ENCODE measurements at regions not wholly inside any gene's neighbourhood (a gene's known extent, or its start where the extent isn't known, plus 50 kb on each side); places are given as distances from the start of the nearest gene placed in this dataset.

DNA sequence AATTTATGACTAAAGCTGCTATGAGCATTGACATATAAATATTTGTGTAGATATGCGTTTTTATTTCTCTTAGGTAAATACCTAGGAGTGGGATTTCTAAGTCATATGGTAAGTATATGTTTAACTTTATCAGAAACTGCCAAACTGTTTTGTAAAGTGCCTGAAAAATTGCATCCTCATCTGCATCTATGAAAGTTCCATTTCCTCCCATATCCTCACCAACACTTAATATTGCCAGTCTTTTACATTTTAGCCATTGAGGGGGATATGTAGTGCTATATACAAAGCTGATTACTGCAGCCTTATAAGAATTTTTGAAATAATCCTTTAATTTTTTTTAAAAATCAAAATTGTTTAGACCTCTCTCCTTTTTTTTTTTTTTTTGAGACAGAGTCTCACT lies 123.1 kb upstream of the SPRY4 start:
- DNase-seq = no peak
- intact Hi-C loops (cut with DNase I; ENCODE audit: low total_unique reads) = no loop called here
- Histone ChIP-seq H3K27ac (no peak overlapping the region), H3K36me3 (no peaks in the 10 kb centered on the region), H3K9me3 (peaks cover 0 to 20% (median 5%) of the 10 kb centered on the region in 8 donors), H3K4me3 (no peak overlapping the region), H3K4me1 (peaks cover 0 to 13% (median 0%) of the 10 kb centered on the region in 6 donors), H3K27me3 (replicated peaks in 1 of 7) (no peaks in the 10 kb centered on the region)
- 89 to 98% (median 94%) methylated on average over 1 of the region's 1 CpG for WGBS, 5 donors
- TF ChIP-seq POLR2AphosphoS5 (IDR thresholded peaks at IDR 0.05) = no peak
- TF ChIP-seq, protein P1, sequence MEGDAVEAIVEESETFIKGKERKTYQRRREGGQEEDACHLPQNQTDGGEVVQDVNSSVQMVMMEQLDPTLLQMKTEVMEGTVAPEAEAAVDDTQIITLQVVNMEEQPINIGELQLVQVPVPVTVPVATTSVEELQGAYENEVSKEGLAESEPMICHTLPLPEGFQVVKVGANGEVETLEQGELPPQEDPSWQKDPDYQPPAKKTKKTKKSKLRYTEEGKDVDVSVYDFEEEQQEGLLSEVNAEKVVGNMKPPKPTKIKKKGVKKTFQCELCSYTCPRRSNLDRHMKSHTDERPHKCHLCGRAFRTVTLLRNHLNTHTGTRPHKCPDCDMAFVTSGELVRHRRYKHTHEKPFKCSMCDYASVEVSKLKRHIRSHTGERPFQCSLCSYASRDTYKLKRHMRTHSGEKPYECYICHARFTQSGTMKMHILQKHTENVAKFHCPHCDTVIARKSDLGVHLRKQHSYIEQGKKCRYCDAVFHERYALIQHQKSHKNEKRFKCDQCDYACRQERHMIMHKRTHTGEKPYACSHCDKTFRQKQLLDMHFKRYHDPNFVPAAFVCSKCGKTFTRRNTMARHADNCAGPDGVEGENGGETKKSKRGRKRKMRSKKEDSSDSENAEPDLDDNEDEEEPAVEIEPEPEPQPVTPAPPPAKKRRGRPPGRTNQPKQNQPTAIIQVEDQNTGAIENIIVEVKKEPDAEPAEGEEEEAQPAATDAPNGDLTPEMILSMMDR (IDR thresholded peaks at IDR 0.05 in 8 of 11, conservative IDR thresholded peaks at IDR 0.05 in 3 of 11) = no peak
- no peak for TF ChIP-seq POLR2A (IDR thresholded peaks at IDR 0.05)

DNA sequence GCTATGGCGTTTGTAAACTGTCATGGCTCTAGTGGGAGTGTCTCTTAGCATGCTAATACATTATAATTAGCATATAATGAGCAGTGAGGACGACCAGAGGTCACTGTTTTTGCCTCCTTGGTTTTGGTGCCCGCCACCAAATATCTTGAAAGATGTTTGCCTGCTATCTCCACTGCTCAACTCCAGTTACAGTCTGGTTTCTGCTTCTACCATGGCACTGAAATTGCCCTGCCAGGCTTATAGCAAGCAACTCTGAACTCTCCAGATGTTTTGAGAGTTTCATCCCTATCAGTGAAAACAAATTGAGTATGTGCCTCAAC lies 122.1 kb upstream of the SPRY4 start:
- Histone ChIP-seq H3K4me1 (peaks cover 0 to 13% (median 0%) of the 10 kb centered on the region in 6 donors), H3K27me3 (replicated peaks in 1 of 7) (no peaks in the 10 kb centered on the region), H3K36me3 (no peaks in the 10 kb centered on the region), H3K9me3 (peaks cover 0 to 20% (median 5%) of the 10 kb centered on the region in 8 donors), H3K4me3 (no peak overlapping the region), H3K27ac (peak overlapping the region in 6 of 8 donors; percentile 14 to 65 (median 57))
- intact Hi-C loops (cut with DNase I; ENCODE audit: low total_unique reads) = no loop called here
- no peak for DNase-seq
- TF ChIP-seq, protein P1 (IDR thresholded peaks at IDR 0.05 in 8 of 11, conservative IDR thresholded peaks at IDR 0.05 in 3 of 11) = no peak
- no peak for TF ChIP-seq POLR2A (IDR thresholded peaks at IDR 0.05)
- TF ChIP-seq POLR2AphosphoS5 (IDR thresholded peaks at IDR 0.05) = no peak
- WGBS, 5 donors = 42 to 67% (median 59%) methylated on average over 3 of the region's 3 CpGs

DNA sequence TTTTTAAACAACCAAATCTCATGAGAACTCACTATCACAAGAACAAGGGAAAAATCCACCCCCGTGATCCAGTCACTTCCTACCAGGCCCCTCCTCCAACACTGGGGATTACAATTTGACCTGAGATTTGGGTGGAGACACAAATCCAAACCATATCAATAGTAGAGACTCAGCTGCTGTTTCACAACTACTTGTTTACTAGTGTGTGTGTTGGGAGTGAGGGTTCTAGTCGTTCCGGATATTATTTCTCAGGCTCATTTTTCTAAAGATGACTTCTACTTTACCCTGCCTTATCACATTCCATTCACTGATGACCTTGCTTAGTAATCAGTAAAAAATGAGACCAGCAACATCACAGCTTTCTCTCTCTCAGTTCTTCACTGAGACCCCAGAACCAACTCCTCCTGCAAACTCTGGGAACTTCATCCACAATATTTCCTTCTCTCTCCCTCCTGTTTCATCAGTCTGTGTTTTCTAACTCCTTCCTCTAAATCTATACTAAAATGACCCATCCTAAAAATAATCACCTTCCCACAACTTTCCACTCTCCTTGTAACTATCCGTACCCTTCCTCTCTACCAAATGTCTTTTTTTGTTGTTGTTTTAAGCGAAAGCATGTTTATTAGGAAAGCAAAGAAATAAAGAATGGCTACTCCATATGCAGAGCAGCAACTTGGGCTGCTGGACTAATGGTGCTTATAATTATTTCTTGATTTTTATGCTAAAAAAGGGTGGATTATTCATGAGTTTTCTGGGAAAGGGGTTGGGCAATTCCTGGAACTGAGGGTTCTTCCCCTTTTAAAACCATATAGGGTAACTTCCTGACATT lies 121.5 kb upstream of the SPRY4 start:
- peaks cover 0 to 13% (median 0%) of the 10 kb centered on the region in 6 donors for H3K4me1 ChIP-seq
- intact Hi-C loops (cut with DNase I; ENCODE audit: low total_unique reads) = no loop called here
- H3K36me3 ChIP-seq = no peaks in the 10 kb centered on the region
- no peak for DNase-seq
- H3K27me3 ChIP-seq (replicated peaks in 1 of 7) = no peaks in the 10 kb centered on the region
- peaks cover 0 to 19% (median 5%) of the 10 kb centered on the region in 8 donors for H3K9me3 ChIP-seq
- WGBS, 5 donors = 64 to 80% (median 71%) methylated on average over 5 of the region's 5 CpGs
- H3K27ac ChIP-seq = peak overlapping the region in 7 of 8 donors; percentile 12 to 65 (median 55)
- TF ChIP-seq POLR2AphosphoS5 (IDR thresholded peaks at IDR 0.05) (no peak), POLR2A (IDR thresholded peaks at IDR 0.05) (no peak)
- TF ChIP-seq, protein P1 (IDR thresholded peaks at IDR 0.05 in 8 of 11, conservative IDR thresholded peaks at IDR 0.05 in 3 of 11) = no peak
- H3K4me3 ChIP-seq = no peak overlapping the region

DNA sequence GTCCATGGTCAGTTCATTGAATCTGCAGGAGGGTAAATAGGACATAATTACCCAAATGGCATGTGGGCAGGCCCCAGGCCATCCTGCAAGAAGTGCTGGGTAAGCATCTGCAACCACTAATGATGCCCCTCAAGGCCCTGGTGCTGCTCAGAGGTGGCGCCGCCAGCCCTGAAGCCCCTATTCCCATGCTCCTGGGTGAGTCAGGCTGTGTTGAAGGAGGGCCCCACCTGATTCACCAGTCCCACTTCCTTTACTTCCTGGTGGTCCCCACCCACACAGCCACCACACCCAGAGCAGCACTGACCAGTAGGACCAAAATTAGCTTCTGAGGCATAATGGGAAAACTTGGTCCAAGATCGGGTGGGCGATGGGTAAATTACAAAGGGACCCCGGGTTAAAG lies 120.4 kb upstream of the SPRY4 start:
- H3K4me1 ChIP-seq = peaks cover 0 to 13% (median under 1%) of the 10 kb centered on the region in 6 donors
- H3K9me3 ChIP-seq = peaks cover 0 to 12% (median 3%) of the 10 kb centered on the region in 8 donors
- H3K27me3 ChIP-seq (replicated peaks in 1 of 7) = no peaks in the 10 kb centered on the region
- WGBS, 5 donors = 90 to 96% (median 95%) methylated on average over 5 of the region's 5 CpGs
- TF ChIP-seq POLR2AphosphoS5 (IDR thresholded peaks at IDR 0.05) (no peak), POLR2A (IDR thresholded peaks at IDR 0.05) (no peak)
- TF ChIP-seq, protein P1 (IDR thresholded peaks at IDR 0.05 in 8 of 11, conservative IDR thresholded peaks at IDR 0.05 in 3 of 11) = no peak
- intact Hi-C loops (cut with DNase I; ENCODE audit: low total_unique reads) = no loop called here
- H3K4me3 ChIP-seq = no peak overlapping the region
- no peak for DNase-seq
- no peaks in the 10 kb centered on the region for H3K36me3 ChIP-seq
- peak overlapping the region in 7 of 8 donors; percentile 12 to 65 (median 55) for H3K27ac ChIP-seq
